ENCODE measurements at regions not wholly inside any gene's neighbourhood (a gene's known extent, or its start where the extent isn't known, plus 50 kb on each side); places are given as distances from the start of the nearest gene placed in this dataset.

- TF ChIP-seq CTCF (conservative IDR thresholded peaks at IDR 0.05) = no peak
- TF ChIP-seq ZFX (IDR thresholded peaks at IDR 0.05) = no peak
Measured at GRCh38 chr14:65269732-65270131, 142.8 kb upstream of the FUT8 start.

All from C4-2B (cell line).